HepG2 (cell line): ENCODE measurements at regions not wholly inside any gene's neighbourhood (a gene's known extent, or its start where the extent isn't known, plus 50 kb on each side); places are given as distances from the start of the nearest gene placed in this dataset.

Experiments
- ATAC-seq: fragments of 200-7000 bp; cut with Tn5 transposase; 3 replicates; pipeline ENCODE4 v1.9.1; 2020; ENCODE audit warnings: mild to moderate bottlenecking, moderate library complexity
- BruUV-seq: library from RNA; stranded (reverse); fragments of 400-500 nt; replicated peaks from 2 replicates; lab custom pipeline; 2021; lab: Mats Ljungman, UMichigan
- CTCF ChIA-PET: fragments of 300-600 bp; formaldehyde crosslinking; extraction: SDS; loops from one replicate; lab custom pipeline; 2021; ENCODE audit warnings: low total read pairs, inconsistent platforms, low intra/inter-chr PET ratio; lab: Yijun Ruan, JAX
- POLR2A ChIA-PET: fragments of 350-600 bp; sonication (Branson Sonifier 250); formaldehyde crosslinking; loops from one replicate; lab custom pipeline; 2020; ENCODE audit warnings: antibody characterized with exemption, inconsistent platforms; lab: Yijun Ruan, JAX
- DNase-seq: peaks from one replicate; pipeline ENCODE4 v3.0.0-alpha.2; 2015; ENCODE audit warnings: low spot score
- FAIRE-seq: peaks from 3 replicates; lab custom pipeline; 2011; peaks lifted over from hg19 to GRCh38; lab: Jason Lieb, UNC
- H2AFZ ChIP-seq: one replicate; pipeline ENCODE4 v1.6.1; 2011; ENCODE audit warnings: low read length, inconsistent platforms
- H3K27ac ChIP-seq: fragments of 300-600 bp; 3 replicates; pipeline ENCODE4 v1.8.0; 2011; ENCODE audit warnings: mixed run types, mild to moderate bottlenecking, mixed read lengths, low read length, inconsistent platforms; ENCODE audit not compliant: insufficient read depth; ENCODE audit errors: extremely low read length
- H3K27me3 ChIP-seq, 2 experiments: fragments of 200-600 bp in 1 of 2; 2 replicates in 1 of 2; 3 replicates in 1 of 2; pipeline versions ENCODE4 v1.6.0 to v1.8.0; 2011; ENCODE audit warnings: low read length in 2 of 2, mild to moderate bottlenecking in 2 of 2, moderate library complexity in 2 of 2, inconsistent platforms in 1 of 2; ENCODE audit not compliant: insufficient read depth in 2 of 2, control insufficient read depth in 1 of 2
- H3K36me3 ChIP-seq, 2 experiments: fragments of 200-600 bp in 1 of 2; replicated peaks in 1 of 2; 2 replicates in 1 of 2; 3 replicates in 1 of 2; pipeline versions ENCODE4 v1.5.1 to v1.8.0; 2011; ENCODE audit warnings: low read length in 2 of 2, inconsistent platforms in 1 of 2; ENCODE audit not compliant: insufficient read depth in 2 of 2, control insufficient read depth in 1 of 2
- H3K4me1 ChIP-seq: 2 replicates; pipeline ENCODE4 v1.5.1; 2012; ENCODE audit warnings: low read length, inconsistent platforms; ENCODE audit not compliant: insufficient read depth
- H3K4me2 ChIP-seq: 2 replicates; pipeline ENCODE4 v1.6.0; 2011; ENCODE audit warnings: low read depth, low read length, inconsistent platforms
- H3K4me3 ChIP-seq, 3 experiments: fragments of 200-600 bp in 1 of 3; sonication (generic), shearing (Covaris generic) in 1 of 3; replicated peaks in 1 of 3; 2 replicates each; pipeline ENCODE4 v1.5.1; 2011 to 2016; ENCODE audit warnings: low read length in 3 of 3, inconsistent platforms in 2 of 3, low read depth in 2 of 3, mild to moderate bottlenecking in 2 of 3, control low read depth in 1 of 3, mixed read lengths in 1 of 3; ENCODE audit not compliant: insufficient read depth in 1 of 3
- H3K79me2 ChIP-seq: one replicate; pipeline ENCODE4 v1.6.1; 2011; ENCODE audit warnings: low read length, inconsistent platforms; ENCODE audit not compliant: insufficient read depth
- H3K9ac ChIP-seq: 2 replicates; pipeline ENCODE4 v1.6.0; 2011; ENCODE audit warnings: mild to moderate bottlenecking, low read depth, low read length, inconsistent platforms; ENCODE audit not compliant: insufficient read depth
- H3K9me3 ChIP-seq: 2 replicates; pipeline ENCODE4 v1.5.1; 2012; ENCODE audit warnings: mild to moderate bottlenecking, low read length
- H4K20me1 ChIP-seq: 2 replicates; pipeline ENCODE4 v1.6.0; 2011; ENCODE audit warnings: inconsistent platforms, mild to moderate bottlenecking, low read length, moderate library complexity; ENCODE audit not compliant: insufficient read depth
- FOXA1 ChIP-seq, 2 experiments: fragments of 450-650 bp in 1 of 2; sonication (generic) in 1 of 2; formaldehyde crosslinking in 1 of 2; IDR thresholded peaks; 2 replicates each; pipeline versions ENCODE4 v1.4.0 to v1.6.1; 2016 to 2020; ENCODE audit warnings: missing genetic modification reagents in 1 of 2
- MXD1 ChIP-seq: sonication (generic); formaldehyde crosslinking; IDR thresholded peaks from 2 replicates; pipeline ENCODE4 v1.4.0; 2020; ENCODE audit warnings: mild to moderate bottlenecking, missing genetic modification reagents
- NFE2 ChIP-seq: sonication (generic); formaldehyde crosslinking; IDR thresholded peaks from 2 replicates; pipeline ENCODE4 v1.4.0; 2020; ENCODE audit warnings: missing genetic modification reagents
- RBM39 ChIP-seq: fragments of 200-400 bp; formaldehyde crosslinking; IDR thresholded peaks from one replicate; pipeline ENCODE4 v1.6.1; 2018; ENCODE audit warnings: antibody characterized with exemption, mild to moderate bottlenecking, low read depth, low read length; ENCODE audit not compliant: poor library complexity, severe bottlenecking
- SALL1 ChIP-seq: sonication (generic); formaldehyde crosslinking; IDR thresholded peaks from 2 replicates; pipeline ENCODE4 v1.8.0; 2022; ENCODE audit warnings: mild to moderate bottlenecking, missing genetic modification reagents
- SRY ChIP-seq: sonication (generic); formaldehyde crosslinking; IDR thresholded peaks from 2 replicates; pipeline ENCODE4 v1.8.0; 2022; ENCODE audit warnings: mild to moderate bottlenecking, missing genetic modification reagents
- TEAD2 ChIP-seq: sonication (generic); formaldehyde crosslinking; IDR thresholded peaks from 2 replicates; pipeline ENCODE4 v1.9.0; 2021; ENCODE audit warnings: missing genetic modification reagents
- ZNF513 ChIP-seq: sonication (generic); formaldehyde crosslinking; conservative IDR thresholded peaks from 2 replicates; pipeline ENCODE4 v1.5.0; 2020; ENCODE audit warnings: missing genetic modification reagents
- ZNF747 ChIP-seq: sonication (generic); formaldehyde crosslinking; IDR thresholded peaks from 2 replicates; pipeline ENCODE4 v1.8.1; 2023; ENCODE audit warnings: missing genetic modification reagents, mild to moderate bottlenecking, borderline replicate concordance
- ZNF782 ChIP-seq: sonication (generic); formaldehyde crosslinking; IDR thresholded peaks from 2 replicates; pipeline ENCODE4 v1.4.0; 2020; ENCODE audit warnings: missing genetic modification reagents, mild to moderate bottlenecking, borderline replicate concordance
- WGBS: methylation state at CpG from one replicate; pipeline ENCODE4 v1.1.6; 2017; ENCODE audit warnings: low lambda C conversion rate; 5-methylcytosine and 5-hydroxymethylcytosine counted together
- in situ Hi-C: cut with HindIII; loops from 2 replicates; pipeline ENCODE4 v1.10.0; 2017; ENCODE audit warnings: low pct_unique_long_range_greater_than_20kb; ENCODE audit not compliant: extremely low pct_ligation_motif_present
- intact Hi-C: fragments of 100-400 bp; cut with micrococcal nuclease; formaldehyde crosslinking; loops from one replicate; pipeline ENCODE4 v1.10.0; 2022; ENCODE audit not compliant: unreplicated experiment

- H3K4me1 ChIP-seq = no peaks in the 10 kb centered on the region
- TF ChIP-seq SRY (no peak), MXD1 (CRISPR knock-in tag) (no peak), ZNF513 (CRISPR knock-in tag) (no peak), TEAD2 (CRISPR knock-in tag) (no peak), FOXA1 (IDR thresholded peaks at IDR 0.05) (no peak), FOXA1 (CRISPR knock-in tag; IDR thresholded peaks at IDR 0.05) (no peak), ZNF747 (CRISPR knock-in tag) (no peak), SALL1 (no peak), NFE2 (CRISPR knock-in tag) (no peak), ZNF782 (no peak), RBM39 (no peak)
- TF ChIP-seq, all 625 proteins: peak for 0
- H3K4me3 ChIP-seq = no peak overlapping the region
- H3K79me2 ChIP-seq = no peaks in the 10 kb centered on the region
- POLR2A ChIA-PET = no interaction called here
- no peak for DNase-seq
- H4K20me1 ChIP-seq = no peaks in the 10 kb centered on the region
- no peaks in the 10 kb centered on the region for H3K27me3 ChIP-seq
- no TSS peak for BruUV-seq
- H3K27ac ChIP-seq = no peak overlapping the region
- H3K36me3 ChIP-seq = no peaks in the 10 kb centered on the region
- no peak overlapping the region for H3K9ac ChIP-seq
- no peak for FAIRE-seq
- CTCF ChIA-PET = no interaction called here
- no peak overlapping the region for H3K4me2 ChIP-seq
- no peak overlapping the region for H2AFZ ChIP-seq
- ATAC-seq = no peak
- intact Hi-C loops (no loop called here), in situ Hi-C loops (no loop called here)
- no peaks in the 10 kb centered on the region for H3K9me3 ChIP-seq
- 0% methylated on average over 2 of the region's 2 CpGs for WGBS
Observed at GRCh38 chr4:82053396-82053795, 320.4 kb downstream of the HNRNPD start.
